Mammary epithelial cell (primary cell): ENCODE measurements at regions not wholly inside any gene's neighbourhood (a gene's known extent, or its start where the extent isn't known, plus 50 kb on each side); places are given as distances from the start of the nearest gene placed in this dataset.

Experiments used
- CTCF ChIP-seq, 2 donors: IDR thresholded peaks in 1 of 2; conservative IDR thresholded peaks in 1 of 2; 2 replicates each; pipeline ENCODE4 v1.5.1; 2011 to 2012; ENCODE audit warnings: inconsistent platforms in 2 of 2, low read length in 2 of 2, mild to moderate bottlenecking in 2 of 2, control low read depth in 1 of 2, low read depth in 1 of 2; ENCODE audit not compliant: insufficient read depth in 1 of 2; ENCODE audit errors: extremely low read depth in 1 of 2
- EZH2 ChIP-seq: IDR thresholded peaks from 2 replicates; pipeline ENCODE4 v1.6.1; 2012; ENCODE audit warnings: low read length, inconsistent platforms, borderline replicate concordance

GRCh38 chr14:101117543-101117942 is 214.0 kb upstream of the RTL1 start:
- TF ChIP-seq CTCF (conservative IDR thresholded peaks at IDR 0.05 in 1 of 2, IDR thresholded peaks at IDR 0.05 in 1 of 2; ENCODE audit: extremely low read depth in 1 of 2, insufficient read depth in 1 of 2, low read depth in 1 of 2, low read length in 2 of 2) (no peak), EZH2 (no peak)
